CD14-positive monocyte (primary cell): ENCODE measurements at regions not wholly inside any gene's neighbourhood (a gene's known extent, or its start where the extent isn't known, plus 50 kb on each side); places are given as distances from the start of the nearest gene placed in this dataset.

Experiments used
- DNase-seq, 3 donors: peaks; one replicate each; pipeline ENCODE4 v3.0.0-alpha.2; 2011 to 2022
- H2AFZ ChIP-seq: 2 replicates; pipeline ENCODE4 v1.6.0; 2012; ENCODE audit warnings: mild to moderate bottlenecking, low read depth, low read length, inconsistent platforms; ENCODE audit not compliant: insufficient read depth, poor library complexity, severe bottlenecking
- H3K27ac ChIP-seq, 2 donors: 1 replicate in 1 of 2; 2 replicates in 1 of 2; pipeline ENCODE4 v1.5.1; 2012 to 2013; ENCODE audit warnings: low read length in 2 of 2, control low read depth in 1 of 2, inconsistent platforms in 1 of 2, low read depth in 1 of 2, mild to moderate bottlenecking in 1 of 2
- H3K27me3 ChIP-seq, 2 donors: one replicate each; pipeline versions ENCODE4 v1.6.0 to v1.6.1; 2011 to 2013; ENCODE audit warnings: low read length in 2 of 2; ENCODE audit not compliant: control insufficient read depth in 2 of 2, insufficient read depth in 2 of 2
- H3K36me3 ChIP-seq, 2 donors: replicated peaks in 1 of 2; 1 replicate in 1 of 2; 2 replicates in 1 of 2; pipeline versions ENCODE4 v1.5.1 to v1.6.1; 2012 to 2013; ENCODE audit warnings: low read length in 2 of 2, control low read depth in 1 of 2, inconsistent platforms in 1 of 2, mild to moderate bottlenecking in 1 of 2; ENCODE audit not compliant: insufficient read depth in 2 of 2, control insufficient read depth in 1 of 2
- H3K4me1 ChIP-seq, 2 donors: 1 replicate in 1 of 2; 2 replicates in 1 of 2; pipeline versions ENCODE4 v1.5.1 to v1.6.1; 2012 to 2013; ENCODE audit warnings: low read length in 2 of 2, control low read depth in 1 of 2, inconsistent platforms in 1 of 2, mild to moderate bottlenecking in 1 of 2, moderate library complexity in 1 of 2; ENCODE audit not compliant: insufficient read depth in 2 of 2, control insufficient read depth in 1 of 2
- H3K4me2 ChIP-seq: replicated peaks from 2 replicates; pipeline ENCODE3; 2012; ENCODE audit warnings: low read length, moderate library complexity, mild to moderate bottlenecking; ENCODE audit not compliant: poor library complexity, severe bottlenecking; ENCODE audit errors: extremely low read depth
- H3K4me3 ChIP-seq, 3 experiments: fragments of 200-600 bp in 1 of 3; sonication (generic) in 1 of 3; replicated peaks in 1 of 3; 1 replicate in 2 of 3; 2 replicates in 1 of 3; pipeline ENCODE4 v1.5.1; 2011 to 2013; ENCODE audit warnings: low read length in 3 of 3, mild to moderate bottlenecking in 3 of 3, control low read depth in 2 of 3, low read depth in 2 of 3, inconsistent platforms in 1 of 3, moderate library complexity in 1 of 3
- H3K79me2 ChIP-seq: 2 replicates; pipeline ENCODE4 v1.6.0; 2012; ENCODE audit warnings: mild to moderate bottlenecking, control low read depth, inconsistent platforms, low read length, moderate library complexity; ENCODE audit not compliant: insufficient read depth
- H3K9ac ChIP-seq: 2 replicates; pipeline ENCODE4 v1.6.0; 2017; ENCODE audit warnings: low read length, mild to moderate bottlenecking; ENCODE audit not compliant: insufficient read depth, poor library complexity, severe bottlenecking
- H3K9me3 ChIP-seq, 2 donors: replicated peaks in 1 of 2; 1 replicate in 1 of 2; 2 replicates in 1 of 2; pipeline versions ENCODE4 v1.5.1 to v1.6.1; 2012 to 2013; ENCODE audit warnings: low read length in 2 of 2, control low read depth in 1 of 2; ENCODE audit not compliant: control insufficient read depth in 1 of 2, insufficient read depth in 1 of 2
- H4K20me1 ChIP-seq: 2 replicates; pipeline ENCODE4 v1.6.0; 2012; ENCODE audit warnings: mild to moderate bottlenecking, low read length, control low read depth, moderate library complexity; ENCODE audit not compliant: insufficient read depth
- H3K27ac Mint-ChIP-seq, 7 donors: one replicate each; pipeline ENCODE4 v1.8.0; 2020; ENCODE audit warnings: mild to moderate bottlenecking in 7 of 7, mixed read lengths in 7 of 7, moderate library complexity in 6 of 7, inconsistent platforms in 2 of 7
- H3K27me3 Mint-ChIP-seq, 3 donors: one replicate each; pipeline ENCODE4 v1.8.0; 2021 to 2022; ENCODE audit warnings: low read depth in 3 of 3, mild to moderate bottlenecking in 3 of 3, mixed read lengths in 3 of 3, moderate library complexity in 3 of 3, inconsistent platforms in 1 of 3
- H3K36me3 Mint-ChIP-seq, 2 donors: one replicate each; pipeline ENCODE4 v1.8.0; 2020; ENCODE audit warnings: mixed read lengths in 2 of 2, inconsistent platforms in 1 of 2, mild to moderate bottlenecking in 1 of 2
- H3K4me1 Mint-ChIP-seq: one replicate; pipeline ENCODE4 v1.8.0; 2020; ENCODE audit warnings: mild to moderate bottlenecking, mixed read lengths
- H3K4me3 Mint-ChIP-seq, 2 donors: one replicate each; pipeline ENCODE4 v1.8.0; 2020; ENCODE audit warnings: mild to moderate bottlenecking in 2 of 2, mixed read lengths in 2 of 2, moderate library complexity in 1 of 2
- H3K9me3 Mint-ChIP-seq, 7 donors: one replicate each; pipeline ENCODE4 v1.8.0; 2020 to 2022; ENCODE audit warnings: mixed read lengths in 7 of 7, mild to moderate bottlenecking in 6 of 7, moderate library complexity in 6 of 7, inconsistent platforms in 2 of 7
- WGBS: methylation state at CpG from one replicate; pipeline ENCODE4 v1.1.5; 2013; ENCODE audit warnings: missing lambda C conversion rate; ENCODE audit not compliant: insufficient coverage; 5-methylcytosine and 5-hydroxymethylcytosine counted together
- intact Hi-C, 2 donors: fragments of 100-400 bp; cut with micrococcal nuclease; formaldehyde crosslinking; loops; one replicate each; pipeline versions ENCODE4 v1.15.0 to v1.15.1; 2023
- TF ChIP-seq, protein P1 (sequence below): fragments of 200-600 bp; IDR thresholded peaks from one replicate; pipeline ENCODE4 v1.8.0; 2022; ENCODE audit warnings: antibody characterized with exemption, mild to moderate bottlenecking

DNA sequence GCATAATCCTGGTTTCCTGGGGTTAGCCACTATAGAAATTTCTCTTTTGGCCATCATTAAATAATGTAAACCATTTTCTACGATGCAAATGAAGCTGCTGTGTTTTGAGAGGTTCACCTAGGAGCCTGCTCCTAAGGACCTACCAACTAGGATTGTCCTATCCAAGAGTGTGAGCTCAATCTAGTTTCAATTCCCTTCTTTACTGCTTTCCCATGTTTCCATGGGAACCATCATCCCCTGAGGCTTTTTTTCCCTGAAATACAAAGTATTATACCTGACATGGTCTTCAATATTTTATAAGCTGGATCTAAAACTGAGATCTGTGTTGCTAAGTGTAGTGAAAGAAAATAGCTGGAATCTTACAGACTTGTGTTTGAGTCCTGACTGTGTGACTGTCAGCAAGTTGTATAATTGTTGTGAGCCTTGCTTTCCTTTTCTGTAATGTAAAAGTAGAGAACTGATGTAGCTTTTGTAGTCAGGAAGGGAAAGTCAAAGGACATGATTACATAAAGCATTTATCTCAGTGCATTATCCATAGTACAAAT, 453.2 kb downstream of the PRR16 start:
- H3K27ac Mint-ChIP-seq: no peak overlapping the region
- TF ChIP-seq, protein P1, sequence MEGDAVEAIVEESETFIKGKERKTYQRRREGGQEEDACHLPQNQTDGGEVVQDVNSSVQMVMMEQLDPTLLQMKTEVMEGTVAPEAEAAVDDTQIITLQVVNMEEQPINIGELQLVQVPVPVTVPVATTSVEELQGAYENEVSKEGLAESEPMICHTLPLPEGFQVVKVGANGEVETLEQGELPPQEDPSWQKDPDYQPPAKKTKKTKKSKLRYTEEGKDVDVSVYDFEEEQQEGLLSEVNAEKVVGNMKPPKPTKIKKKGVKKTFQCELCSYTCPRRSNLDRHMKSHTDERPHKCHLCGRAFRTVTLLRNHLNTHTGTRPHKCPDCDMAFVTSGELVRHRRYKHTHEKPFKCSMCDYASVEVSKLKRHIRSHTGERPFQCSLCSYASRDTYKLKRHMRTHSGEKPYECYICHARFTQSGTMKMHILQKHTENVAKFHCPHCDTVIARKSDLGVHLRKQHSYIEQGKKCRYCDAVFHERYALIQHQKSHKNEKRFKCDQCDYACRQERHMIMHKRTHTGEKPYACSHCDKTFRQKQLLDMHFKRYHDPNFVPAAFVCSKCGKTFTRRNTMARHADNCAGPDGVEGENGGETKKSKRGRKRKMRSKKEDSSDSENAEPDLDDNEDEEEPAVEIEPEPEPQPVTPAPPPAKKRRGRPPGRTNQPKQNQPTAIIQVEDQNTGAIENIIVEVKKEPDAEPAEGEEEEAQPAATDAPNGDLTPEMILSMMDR: no peak
- H3K4me3 Mint-ChIP-seq: no peak overlapping the region
- peaks cover 0 to 1% (median 0%) of the 10 kb centered on the region in 7 donors for H3K9me3 Mint-ChIP-seq
- WGBS: no CpG with 5 or more reads among the region's 1 CpG
- Histone ChIP-seq H3K27ac (no peak overlapping the region), H3K27me3 (no peaks in the 10 kb centered on the region), H3K9me3 (no peaks in the 10 kb centered on the region), H2AFZ (no peak overlapping the region), H3K36me3 (no peaks in the 10 kb centered on the region), H3K9ac (no peak overlapping the region), H3K4me2 (no peak overlapping the region), H3K79me2 (no peaks in the 10 kb centered on the region), H3K4me3 (no peak overlapping the region), H3K4me1 (no peaks in the 10 kb centered on the region), H4K20me1 (no peaks in the 10 kb centered on the region)
- no peak for DNase-seq
- H3K36me3 Mint-ChIP-seq: no peaks in the 10 kb centered on the region
- intact Hi-C loops: no loop called here
- no peaks in the 10 kb centered on the region for H3K27me3 Mint-ChIP-seq
- no peaks in the 10 kb centered on the region for H3K4me1 Mint-ChIP-seq

DNA sequence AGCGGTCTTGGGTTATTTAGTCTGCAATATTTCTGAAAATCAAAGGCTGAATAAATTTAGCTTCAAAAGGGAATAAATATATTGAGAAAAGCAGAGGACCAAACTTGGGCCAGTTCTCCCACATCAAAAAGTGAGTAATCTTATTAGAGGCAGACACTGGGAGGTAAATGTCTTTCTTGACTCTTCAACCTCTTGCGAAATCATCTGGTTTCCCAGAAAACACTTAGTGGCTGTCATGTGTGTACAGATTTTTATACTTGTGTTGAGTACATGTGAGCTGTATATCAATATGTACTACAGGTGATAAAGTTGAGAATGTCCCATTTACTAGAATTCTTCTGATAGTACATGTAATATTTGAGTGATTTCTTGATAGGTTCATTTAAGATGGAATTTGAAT, 454.9 kb downstream of the PRR16 start:
- Histone ChIP-seq H3K9me3 (peaks cover 0 to 2% of the 10 kb centered on the region in 2 donors), H2AFZ (no peak overlapping the region), H3K27ac (no peak overlapping the region), H3K36me3 (no peaks in the 10 kb centered on the region), H3K4me2 (no peak overlapping the region), H3K4me3 (no peak overlapping the region), H4K20me1 (no peaks in the 10 kb centered on the region), H3K79me2 (no peaks in the 10 kb centered on the region), H3K9ac (no peak overlapping the region), H3K27me3 (no peaks in the 10 kb centered on the region), H3K4me1 (no peaks in the 10 kb centered on the region)
- Mint-ChIP-seq H3K27ac (no peak overlapping the region), H3K4me1 (no peaks in the 10 kb centered on the region), H3K4me3 (no peak overlapping the region), H3K9me3 (peaks cover 0 to 4% (median 0%) of the 10 kb centered on the region in 7 donors), H3K36me3 (no peaks in the 10 kb centered on the region), H3K27me3 (no peaks in the 10 kb centered on the region)
- WGBS: no CpG with 5 or more reads among the region's 2 CpGs
- TF ChIP-seq, protein P1: no peak
- no peak for DNase-seq
- intact Hi-C loops: no loop called here
